ENCODE measurements at regions not wholly inside any gene's neighbourhood (a gene's known extent, or its start where the extent isn't known, plus 50 kb on each side); places are given as distances from the start of the nearest gene placed in this dataset.

GRCh38 chr3:156762631-156763185, 63.4 kb upstream of the LEKR1 start:
- TF ChIP-seq POLR2AphosphoS5 (IDR thresholded peaks at IDR 0.05) (no peak), CTCF (IDR thresholded peaks at IDR 0.05) (no peak)
